CD4-positive, alpha-beta memory T cell (primary cell): ENCODE measurements at regions not wholly inside any gene's neighbourhood (a gene's known extent, or its start where the extent isn't known, plus 50 kb on each side); places are given as distances from the start of the nearest gene placed in this dataset.

Experiments
- CTCF ChIA-PET: fragments of 350-600 bp; sonication (Branson Sonifier 250); formaldehyde crosslinking; loops from one replicate; lab custom pipeline; 2021; ENCODE audit warnings: inconsistent platforms; ENCODE audit not compliant: partially characterized antibody; lab: Charles Lee
- POLR2A ChIA-PET: fragments of 350-600 bp; sonication (Branson Sonifier 250); formaldehyde crosslinking; loops from one replicate; lab custom pipeline; 2021; ENCODE audit not compliant: partially characterized antibody; lab: Charles Lee
- DNase-seq, 5 donors: peaks; one replicate each; pipeline versions ENCODE4 v3.0.0 to v3.0.0-alpha.2; 2020 to 2022; ENCODE audit warnings: mixed read lengths in 1 of 5
- H3K27ac ChIP-seq: one replicate; pipeline ENCODE4 v1.7.0; 2013; ENCODE audit warnings: low read depth, low read length
- H3K27me3 ChIP-seq: 2 replicates; pipeline ENCODE4 v1.7.0; 2013; ENCODE audit warnings: mild to moderate bottlenecking, low read length, moderate library complexity; ENCODE audit not compliant: insufficient read depth
- H3K36me3 ChIP-seq: 2 replicates; pipeline ENCODE4 v1.7.0; 2013; ENCODE audit warnings: mild to moderate bottlenecking, low read length, moderate library complexity; ENCODE audit not compliant: insufficient read depth
- H3K4me1 ChIP-seq: 2 replicates; pipeline ENCODE4 v1.7.0; 2013; ENCODE audit warnings: mild to moderate bottlenecking, low read length, moderate library complexity; ENCODE audit not compliant: insufficient read depth
- H3K4me3 ChIP-seq, 2 donors: one replicate each; pipeline ENCODE4 v1.7.0; 2013; ENCODE audit warnings: low read length in 2 of 2, mild to moderate bottlenecking in 1 of 2
- H3K9me3 ChIP-seq, 2 donors: one replicate each; pipeline ENCODE4 v1.7.0; 2013; ENCODE audit warnings: low read length in 2 of 2, control low read depth in 1 of 2; ENCODE audit not compliant: control insufficient read depth in 1 of 2
- H3K27ac Mint-ChIP-seq, 7 donors: one replicate each; pipeline ENCODE4 v1.8.0; 2020 to 2021; ENCODE audit warnings: mixed read lengths in 7 of 7, mild to moderate bottlenecking in 6 of 7, inconsistent platforms in 3 of 7, moderate library complexity in 3 of 7
- H3K27me3 Mint-ChIP-seq, 2 donors: one replicate each; pipeline ENCODE4 v1.8.0; 2020 to 2021; ENCODE audit warnings: mixed read lengths in 2 of 2
- H3K36me3 Mint-ChIP-seq, 2 donors: one replicate each; pipeline ENCODE4 v1.8.0; 2020 to 2021; ENCODE audit warnings: mixed read lengths in 2 of 2, inconsistent platforms in 1 of 2, mild to moderate bottlenecking in 1 of 2
- H3K4me1 Mint-ChIP-seq, 4 donors: one replicate each; pipeline ENCODE4 v1.8.0; 2020 to 2021; ENCODE audit warnings: mixed read lengths in 4 of 4, mild to moderate bottlenecking in 1 of 4
- H3K4me3 Mint-ChIP-seq, 8 donors: one replicate each; pipeline ENCODE4 v1.8.0; 2020 to 2021; ENCODE audit warnings: mixed read lengths in 8 of 8, mild to moderate bottlenecking in 7 of 8, moderate library complexity in 6 of 8, inconsistent platforms in 3 of 8
- H3K9me3 Mint-ChIP-seq, 8 donors: one replicate each; pipeline ENCODE4 v1.8.0; 2020 to 2021; ENCODE audit warnings: mixed read lengths in 8 of 8, mild to moderate bottlenecking in 5 of 8, inconsistent platforms in 3 of 8, moderate library complexity in 1 of 8
- intact Hi-C: fragments of 100-400 bp; cut with micrococcal nuclease; formaldehyde crosslinking; loops from one replicate; pipeline ENCODE4 v1.15.1; 2023

DNA sequence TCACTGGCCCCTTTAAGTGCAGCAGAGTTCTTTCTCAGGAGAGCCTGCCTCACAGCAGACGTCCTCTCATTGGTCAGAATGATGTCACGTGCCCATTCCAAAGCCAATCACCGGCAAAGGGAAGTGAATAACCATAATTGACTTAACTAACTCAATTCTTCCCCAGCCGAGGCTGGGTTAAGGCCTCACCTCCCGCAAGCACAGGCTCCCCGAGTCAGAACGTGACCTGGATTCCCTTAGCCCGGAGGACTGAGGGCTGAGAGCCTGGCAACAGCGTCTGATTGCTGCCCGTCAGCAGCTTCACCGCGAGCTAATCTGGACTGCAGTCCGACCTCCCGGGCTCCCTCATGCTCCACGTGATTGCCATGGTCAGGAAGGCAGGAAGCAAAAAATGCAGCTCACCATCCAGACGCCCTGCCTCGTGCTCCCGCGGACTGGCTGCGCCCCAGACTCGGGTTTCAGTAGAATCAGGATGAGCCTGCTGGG, 92.1 kb upstream of the FZD10 start:
- no peak overlapping the region for H3K4me3 Mint-ChIP-seq
- Histone ChIP-seq H3K4me3 (no peak overlapping the region), H3K27ac (no peak overlapping the region), H3K4me1 (no peaks in the 10 kb centered on the region), H3K36me3 (no peaks in the 10 kb centered on the region), H3K9me3 (no peaks in the 10 kb centered on the region), H3K27me3 (no peaks in the 10 kb centered on the region)
- H3K27ac Mint-ChIP-seq = no peak overlapping the region
- H3K4me1 Mint-ChIP-seq = no peaks in the 10 kb centered on the region
- H3K27me3 Mint-ChIP-seq = no peaks in the 10 kb centered on the region
- DNase-seq = no peak
- H3K9me3 Mint-ChIP-seq = peaks cover 0 to 4% (median 0%) of the 10 kb centered on the region in 8 donors
- intact Hi-C loops = no loop called here
- POLR2A ChIA-PET = no interaction called here
- H3K36me3 Mint-ChIP-seq = no peaks in the 10 kb centered on the region
- CTCF ChIA-PET = no interaction called here

DNA sequence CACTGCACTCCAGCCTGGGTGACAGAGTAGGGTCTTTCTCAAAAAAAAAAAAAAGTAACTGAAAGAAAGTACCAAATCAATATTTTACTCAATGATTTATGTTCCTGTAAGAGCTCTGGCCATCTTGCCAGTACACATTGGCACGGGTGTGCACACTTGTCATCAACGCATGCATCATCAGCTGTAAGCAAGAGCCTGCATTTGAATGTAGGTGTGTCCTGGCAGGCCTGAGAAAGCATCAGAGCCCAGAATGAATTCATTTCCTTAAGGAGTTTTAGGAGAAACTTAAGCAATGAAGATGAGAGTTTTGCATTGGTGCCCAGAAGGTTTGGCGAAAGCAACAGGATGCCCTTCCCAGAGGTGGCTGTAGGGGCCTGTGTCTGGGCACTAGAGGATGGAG, 88.5 kb upstream of the FZD10 start:
- no peaks in the 10 kb centered on the region for H3K27me3 ChIP-seq
- H3K36me3 Mint-ChIP-seq = no peaks in the 10 kb centered on the region
- POLR2A ChIA-PET = no interaction called here
- no peak overlapping the region for H3K4me3 Mint-ChIP-seq
- H3K27ac Mint-ChIP-seq = no peak overlapping the region
- peaks cover 1 to 2% of the 10 kb centered on the region in 2 donors for H3K27me3 Mint-ChIP-seq
- no peak for DNase-seq
- H3K4me1 Mint-ChIP-seq = peaks cover 0 to 2% (median 0%) of the 10 kb centered on the region in 4 donors
- CTCF ChIA-PET = no interaction called here
- H3K9me3 ChIP-seq = no peaks in the 10 kb centered on the region
- intact Hi-C loops = no loop called here
- no peak overlapping the region for H3K4me3 ChIP-seq
- H3K9me3 Mint-ChIP-seq = peaks cover 0 to 12% (median 2%) of the 10 kb centered on the region in 8 donors
- no peak overlapping the region for H3K27ac ChIP-seq
- no peaks in the 10 kb centered on the region for H3K36me3 ChIP-seq
- no peaks in the 10 kb centered on the region for H3K4me1 ChIP-seq

DNA sequence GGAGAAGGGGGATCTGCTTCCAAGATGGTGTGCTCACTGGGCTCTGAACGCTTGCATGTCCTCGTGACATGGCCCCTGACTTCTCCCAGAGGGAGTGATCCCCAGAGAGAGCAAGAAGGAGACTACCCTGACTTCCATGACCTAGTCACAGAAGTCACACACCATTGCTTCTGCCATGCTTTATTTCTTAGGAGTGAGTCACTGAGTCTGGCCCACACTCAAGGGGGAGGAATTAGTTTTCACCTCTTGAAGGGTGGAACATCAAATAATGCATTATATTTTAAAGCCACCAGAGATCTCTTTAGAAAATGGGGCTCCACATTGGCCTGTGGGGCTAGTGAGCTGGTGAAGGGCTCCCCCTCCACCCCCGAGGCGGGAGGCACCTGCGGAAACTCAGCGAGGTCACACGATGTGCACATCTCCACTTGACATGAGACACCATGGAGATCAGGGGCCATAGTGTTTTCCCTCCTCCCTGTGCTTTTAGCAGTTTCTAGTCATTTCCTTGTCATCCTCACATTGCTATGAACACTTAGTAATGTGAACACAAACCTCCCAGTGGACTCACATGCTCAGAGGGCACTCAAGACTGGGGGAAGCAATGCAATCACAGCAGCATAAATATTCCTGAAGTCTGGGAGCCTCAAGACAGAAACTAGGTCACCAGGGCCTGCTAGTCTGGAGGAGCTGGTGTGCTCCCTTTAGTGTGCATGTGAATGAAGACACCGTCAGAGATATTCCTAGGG, 87.4 kb upstream of the FZD10 start:
- DNase-seq = no peak
- H3K27me3 Mint-ChIP-seq = peaks cover 1 to 2% of the 10 kb centered on the region in 2 donors
- Histone ChIP-seq H3K4me3 (no peak overlapping the region), H3K27ac (no peak overlapping the region), H3K4me1 (no peaks in the 10 kb centered on the region), H3K9me3 (no peaks in the 10 kb centered on the region), H3K27me3 (no peaks in the 10 kb centered on the region), H3K36me3 (no peaks in the 10 kb centered on the region)
- ChIA-PET CTCF (no interaction called here), POLR2A (no interaction called here)
- intact Hi-C loops = no loop called here
- H3K36me3 Mint-ChIP-seq = no peaks in the 10 kb centered on the region
- peaks cover 0 to 2% (median 0%) of the 10 kb centered on the region in 4 donors for H3K4me1 Mint-ChIP-seq
- peaks cover 0 to 12% (median 2%) of the 10 kb centered on the region in 8 donors for H3K9me3 Mint-ChIP-seq
- no peak overlapping the region for H3K27ac Mint-ChIP-seq
- H3K4me3 Mint-ChIP-seq = no peak overlapping the region

DNA sequence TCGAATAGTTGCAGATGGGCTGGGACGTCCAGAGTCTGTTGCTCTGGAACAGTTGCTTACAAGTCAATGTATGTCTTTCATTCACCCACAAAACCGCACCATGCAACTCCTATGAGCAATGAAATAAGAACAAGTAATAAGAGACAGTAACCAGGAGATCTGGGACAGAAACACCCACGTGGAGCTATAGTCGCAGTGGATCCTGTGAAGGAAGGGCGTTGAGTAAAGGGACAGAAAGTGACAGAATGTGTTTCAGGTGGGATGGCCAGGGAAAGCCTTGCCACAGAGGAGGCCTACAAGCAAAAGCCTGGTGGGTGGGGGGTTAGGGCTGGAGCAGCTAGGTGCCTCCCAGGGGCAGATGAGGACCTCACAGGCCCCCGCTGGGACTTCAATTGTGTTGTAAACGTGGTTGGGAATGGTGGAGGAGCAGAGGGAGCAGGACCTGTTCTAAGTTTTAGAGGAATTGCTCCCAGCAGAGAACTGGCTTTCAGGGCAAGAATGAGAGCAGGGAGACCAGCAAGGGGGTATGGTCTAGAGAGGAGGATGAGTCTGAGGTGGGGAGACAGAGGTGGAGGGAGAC, 86.7 kb upstream of the FZD10 start:
- Histone ChIP-seq H3K27me3 (no peaks in the 10 kb centered on the region), H3K4me3 (no peak overlapping the region), H3K27ac (no peak overlapping the region), H3K4me1 (no peaks in the 10 kb centered on the region), H3K36me3 (no peaks in the 10 kb centered on the region), H3K9me3 (no peaks in the 10 kb centered on the region)
- Mint-ChIP-seq H3K4me1 (peaks cover 0 to 2% (median 0%) of the 10 kb centered on the region in 4 donors), H3K4me3 (no peak overlapping the region), H3K27ac (peak overlapping the region in 1 of 7 donors; percentile 46), H3K27me3 (peaks cover 1 to 2% of the 10 kb centered on the region in 2 donors), H3K9me3 (peaks cover 0 to 12% (median 1%) of the 10 kb centered on the region in 8 donors), H3K36me3 (no peaks in the 10 kb centered on the region)
- DNase-seq = no peak
- CTCF ChIA-PET = no interaction called here
- intact Hi-C loops = no loop called here
- POLR2A ChIA-PET = no interaction called here

DNA sequence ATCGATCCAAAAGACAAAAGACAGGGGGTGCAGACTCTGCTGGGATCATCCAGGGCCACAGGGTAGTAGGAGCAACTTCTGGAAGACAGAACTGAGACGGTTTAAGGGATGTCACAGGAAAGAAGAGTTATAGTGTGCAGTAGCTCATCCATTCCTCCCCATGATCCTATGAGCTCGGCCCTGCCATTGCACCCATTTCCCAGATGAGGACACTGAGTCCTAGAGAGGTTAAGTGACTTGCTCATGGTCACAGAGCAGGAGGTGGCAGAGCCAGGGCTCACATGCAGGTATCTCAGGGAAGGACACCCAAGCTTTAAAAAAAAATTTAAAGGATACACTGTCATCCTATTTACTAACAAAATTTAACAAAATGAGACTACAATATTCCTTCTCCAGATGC, 86.1 kb upstream of the FZD10 start:
- Mint-ChIP-seq H3K4me1 (peaks cover 0 to 2% (median 0%) of the 10 kb centered on the region in 4 donors), H3K4me3 (no peak overlapping the region), H3K9me3 (peaks cover 0 to 12% (median 1%) of the 10 kb centered on the region in 8 donors), H3K36me3 (no peaks in the 10 kb centered on the region), H3K27ac (peak overlapping the region in 1 of 7 donors; percentile 46), H3K27me3 (peaks cover 1 to 2% of the 10 kb centered on the region in 2 donors)
- H3K27me3 ChIP-seq = no peaks in the 10 kb centered on the region
- intact Hi-C loops = no loop called here
- H3K27ac ChIP-seq = no peak overlapping the region
- no peaks in the 10 kb centered on the region for H3K36me3 ChIP-seq
- no peaks in the 10 kb centered on the region for H3K4me1 ChIP-seq
- DNase-seq = no peak
- no peak overlapping the region for H3K4me3 ChIP-seq
- POLR2A ChIA-PET = no interaction called here
- CTCF ChIA-PET = no interaction called here
- no peaks in the 10 kb centered on the region for H3K9me3 ChIP-seq

DNA sequence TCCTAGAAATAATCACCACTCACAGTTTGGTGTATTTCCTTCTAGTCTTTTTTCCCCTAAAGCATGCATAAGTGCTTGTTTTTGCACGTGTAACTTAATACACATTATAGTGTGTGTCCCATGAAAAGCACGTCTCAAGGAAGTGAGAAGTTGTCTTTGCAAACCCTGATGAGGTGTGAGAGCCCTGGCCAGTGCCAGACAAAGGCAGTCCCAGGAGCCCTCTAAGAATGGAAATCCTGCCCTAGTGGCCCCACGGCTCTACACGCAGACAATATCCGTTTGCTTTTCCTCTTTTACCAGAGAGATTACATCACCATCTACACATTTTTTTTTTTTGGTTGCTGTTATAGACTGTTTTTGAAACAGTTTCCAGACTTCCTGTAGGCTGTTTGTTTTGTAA, 85.5 kb upstream of the FZD10 start:
- DNase-seq = no peak
- H3K4me1 ChIP-seq = no peaks in the 10 kb centered on the region
- intact Hi-C loops = no loop called here
- Mint-ChIP-seq H3K36me3 (no peaks in the 10 kb centered on the region), H3K9me3 (peaks cover 0 to 12% (median 1%) of the 10 kb centered on the region in 8 donors), H3K4me1 (peaks cover 0 to 2% (median 0%) of the 10 kb centered on the region in 4 donors), H3K4me3 (no peak overlapping the region), H3K27ac (no peak overlapping the region), H3K27me3 (peaks cover 1 to 2% of the 10 kb centered on the region in 2 donors)
- no peaks in the 10 kb centered on the region for H3K36me3 ChIP-seq
- H3K9me3 ChIP-seq = no peaks in the 10 kb centered on the region
- H3K27me3 ChIP-seq = no peaks in the 10 kb centered on the region
- ChIA-PET CTCF (no interaction called here), POLR2A (no interaction called here)
- no peak overlapping the region for H3K27ac ChIP-seq
- no peak overlapping the region for H3K4me3 ChIP-seq

DNA sequence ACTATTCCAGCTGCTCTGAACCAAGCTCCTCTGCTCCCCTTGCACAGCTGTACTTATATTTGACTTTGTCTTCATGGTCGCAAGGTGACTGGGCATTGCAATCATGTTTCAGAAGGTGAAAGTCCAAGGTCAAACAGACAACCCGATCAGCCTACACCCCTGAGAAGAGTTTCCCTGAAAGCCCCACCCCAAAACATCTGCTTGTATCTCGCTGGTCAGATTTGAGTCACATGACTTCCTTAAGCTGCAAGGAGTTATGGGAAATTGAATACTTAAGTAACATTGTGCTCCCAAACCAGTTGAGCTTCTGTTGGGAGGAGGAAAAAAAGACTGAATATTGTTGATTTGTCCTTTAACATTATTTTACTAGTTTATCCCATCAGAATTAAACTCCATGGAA, 83.4 kb upstream of the FZD10 start:
- DNase-seq = no peak
- no peaks in the 10 kb centered on the region for H3K4me1 ChIP-seq
- H3K4me1 Mint-ChIP-seq = peaks cover 0 to 2% (median under 1%) of the 10 kb centered on the region in 4 donors
- peaks cover 1 to 2% of the 10 kb centered on the region in 2 donors for H3K27me3 Mint-ChIP-seq
- no peaks in the 10 kb centered on the region for H3K9me3 ChIP-seq
- H3K36me3 ChIP-seq = no peaks in the 10 kb centered on the region
- H3K27me3 ChIP-seq = no peaks in the 10 kb centered on the region
- ChIA-PET CTCF (no interaction called here), POLR2A (no interaction called here)
- no peak overlapping the region for H3K27ac Mint-ChIP-seq
- intact Hi-C loops = no loop called here
- H3K9me3 Mint-ChIP-seq = peaks cover 0 to 12% (median 0%) of the 10 kb centered on the region in 8 donors
- no peaks in the 10 kb centered on the region for H3K36me3 Mint-ChIP-seq
- no peak overlapping the region for H3K27ac ChIP-seq
- no peak overlapping the region for H3K4me3 Mint-ChIP-seq
- H3K4me3 ChIP-seq = no peak overlapping the region
